ENCODE measurements at regions not wholly inside any gene's neighbourhood (a gene's known extent, or its start where the extent isn't known, plus 50 kb on each side); places are given as distances from the start of the nearest gene placed in this dataset.

DNA sequence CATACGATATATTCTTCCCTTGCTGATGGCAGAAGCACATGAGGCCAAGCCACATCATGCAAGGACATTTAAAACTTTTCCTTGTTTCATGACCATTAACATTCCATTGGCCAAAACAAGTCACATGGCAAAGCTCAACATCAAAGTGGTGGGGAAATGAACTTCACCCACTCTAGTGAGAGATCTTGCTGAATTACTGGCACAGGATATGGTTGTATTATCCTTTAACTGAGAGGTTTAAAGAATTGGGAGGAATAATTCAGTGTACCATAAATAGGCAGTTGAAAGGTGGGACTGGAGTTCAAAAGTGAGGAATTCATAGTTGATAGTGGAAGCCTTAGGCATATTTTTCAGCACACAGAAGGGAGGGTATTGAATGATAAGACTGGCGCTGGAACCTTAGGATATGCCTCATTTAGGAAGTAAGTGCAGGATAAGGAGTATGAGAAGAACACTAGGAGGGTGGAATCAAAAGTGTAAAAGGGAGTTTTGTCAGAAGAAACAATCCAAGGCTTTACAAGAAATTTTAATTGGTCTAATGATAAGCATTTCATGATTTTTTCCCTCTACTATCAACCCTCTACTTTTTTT is 398.8 kb downstream of the C12orf75 start:
- DNase-seq (ENCODE audit: low spot score) = no peak
- TF ChIP-seq, protein P1, sequence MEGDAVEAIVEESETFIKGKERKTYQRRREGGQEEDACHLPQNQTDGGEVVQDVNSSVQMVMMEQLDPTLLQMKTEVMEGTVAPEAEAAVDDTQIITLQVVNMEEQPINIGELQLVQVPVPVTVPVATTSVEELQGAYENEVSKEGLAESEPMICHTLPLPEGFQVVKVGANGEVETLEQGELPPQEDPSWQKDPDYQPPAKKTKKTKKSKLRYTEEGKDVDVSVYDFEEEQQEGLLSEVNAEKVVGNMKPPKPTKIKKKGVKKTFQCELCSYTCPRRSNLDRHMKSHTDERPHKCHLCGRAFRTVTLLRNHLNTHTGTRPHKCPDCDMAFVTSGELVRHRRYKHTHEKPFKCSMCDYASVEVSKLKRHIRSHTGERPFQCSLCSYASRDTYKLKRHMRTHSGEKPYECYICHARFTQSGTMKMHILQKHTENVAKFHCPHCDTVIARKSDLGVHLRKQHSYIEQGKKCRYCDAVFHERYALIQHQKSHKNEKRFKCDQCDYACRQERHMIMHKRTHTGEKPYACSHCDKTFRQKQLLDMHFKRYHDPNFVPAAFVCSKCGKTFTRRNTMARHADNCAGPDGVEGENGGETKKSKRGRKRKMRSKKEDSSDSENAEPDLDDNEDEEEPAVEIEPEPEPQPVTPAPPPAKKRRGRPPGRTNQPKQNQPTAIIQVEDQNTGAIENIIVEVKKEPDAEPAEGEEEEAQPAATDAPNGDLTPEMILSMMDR (IDR thresholded peaks at IDR 0.05; ENCODE audit: extremely low read depth, insufficient read depth, missing control alignments) = no peak
- in situ Hi-C loops (cut with MboI; ENCODE audit: low pct_unique_long_range_greater_than_20kb, low sequenced_read_pairs, unreplicated experiment) = no loop called here

DNA sequence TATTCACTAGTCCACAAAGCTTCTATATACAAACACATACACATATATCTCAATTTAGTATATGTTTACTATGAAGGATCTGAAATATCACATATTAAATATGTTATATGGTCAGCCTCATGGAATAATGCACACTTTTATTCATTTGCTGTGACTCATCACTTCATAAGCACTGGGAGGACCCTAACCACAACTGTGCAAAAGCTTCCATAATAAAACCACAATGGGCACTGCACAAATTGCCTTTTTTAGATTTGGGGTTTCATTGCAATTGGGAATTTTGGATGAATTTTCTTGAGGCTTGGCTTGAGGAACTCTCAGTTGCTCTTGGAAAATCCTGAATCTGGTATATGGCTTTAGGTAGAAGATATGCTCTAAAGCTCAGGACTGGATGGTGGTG is 399.4 kb downstream of the C12orf75 start:
- TF ChIP-seq, protein P1 (IDR thresholded peaks at IDR 0.05; ENCODE audit: extremely low read depth, insufficient read depth, missing control alignments) = no peak
- no peak for DNase-seq (ENCODE audit: low spot score)
- in situ Hi-C loops (cut with MboI; ENCODE audit: low pct_unique_long_range_greater_than_20kb, low sequenced_read_pairs, unreplicated experiment) = no loop called here

DNA sequence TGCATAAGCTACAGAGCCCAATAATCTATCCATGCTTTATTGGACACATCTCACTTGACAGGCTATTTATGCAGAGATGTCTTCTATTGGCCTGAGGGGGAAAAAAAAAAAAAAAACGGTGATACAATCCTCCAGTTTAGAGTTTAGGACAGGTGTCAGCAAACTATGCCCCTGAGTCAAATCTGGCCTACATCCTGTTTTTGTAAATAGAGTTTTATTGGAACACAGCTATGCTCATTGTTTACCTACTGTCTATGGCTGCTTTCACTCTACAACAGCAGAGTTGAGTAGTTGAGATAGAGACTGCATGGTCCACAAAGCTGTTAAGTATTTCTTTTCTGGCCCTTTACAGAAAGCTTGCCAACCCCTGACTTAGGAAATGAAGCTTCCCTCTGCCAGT is 403.1 kb downstream of the C12orf75 start:
- TF ChIP-seq, protein P1 (IDR thresholded peaks at IDR 0.05; ENCODE audit: extremely low read depth, insufficient read depth, missing control alignments) = no peak
- no peak for DNase-seq (ENCODE audit: low spot score)
- in situ Hi-C loops (cut with MboI; ENCODE audit: low pct_unique_long_range_greater_than_20kb, low sequenced_read_pairs, unreplicated experiment) = no loop called here

DNA sequence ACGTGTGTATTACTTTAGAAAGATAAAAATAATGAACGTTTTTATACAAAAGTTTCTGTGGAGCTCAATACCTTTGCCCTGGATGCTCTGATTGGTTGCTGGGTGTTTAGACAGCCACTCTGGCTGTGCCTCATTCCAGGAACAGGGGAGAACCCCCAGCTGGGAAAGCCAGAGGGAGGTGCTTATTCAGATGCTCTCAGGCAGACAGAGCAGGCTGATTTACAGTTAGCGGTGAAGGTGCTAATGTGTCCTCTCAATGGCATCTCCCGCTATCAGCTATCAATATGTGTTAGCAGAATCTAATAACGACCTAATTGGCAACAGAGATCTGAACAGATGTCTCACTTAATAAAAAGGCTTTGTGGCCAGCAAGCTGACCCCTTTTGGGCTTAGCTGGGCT is 402.3 kb downstream of the NUAK1 start:
- in situ Hi-C loops (cut with MboI; ENCODE audit: low pct_unique_long_range_greater_than_20kb, low sequenced_read_pairs, unreplicated experiment) = no loop called here
- TF ChIP-seq, protein P1 (IDR thresholded peaks at IDR 0.05; ENCODE audit: extremely low read depth, insufficient read depth, missing control alignments) = no peak
- no peak for DNase-seq (ENCODE audit: low spot score)

DNA sequence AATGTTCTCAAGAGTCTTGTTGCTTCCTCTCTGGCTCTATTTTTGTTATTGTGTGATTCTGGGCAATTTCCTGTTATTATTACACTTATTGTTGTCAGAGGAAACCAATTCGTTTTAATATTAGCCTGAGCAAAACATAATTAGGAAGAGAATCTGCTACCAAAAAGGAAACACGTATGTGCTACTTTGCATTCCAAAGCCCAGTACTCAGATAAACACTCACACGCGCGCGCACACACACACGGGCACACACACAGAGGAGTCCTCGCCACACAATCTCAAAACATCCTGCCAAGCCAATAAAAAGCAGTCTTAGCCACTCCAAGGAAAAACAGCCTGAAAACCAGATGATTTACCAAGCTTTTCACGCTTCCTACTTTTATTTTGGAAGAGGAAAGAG is 400.7 kb downstream of the NUAK1 start:
- TF ChIP-seq, protein P1 (IDR thresholded peaks at IDR 0.05; ENCODE audit: extremely low read depth, insufficient read depth, missing control alignments) = no peak
- DNase-seq (ENCODE audit: low spot score) = no peak
- in situ Hi-C loops (cut with MboI; ENCODE audit: low pct_unique_long_range_greater_than_20kb, low sequenced_read_pairs, unreplicated experiment) = no loop called here

DNA sequence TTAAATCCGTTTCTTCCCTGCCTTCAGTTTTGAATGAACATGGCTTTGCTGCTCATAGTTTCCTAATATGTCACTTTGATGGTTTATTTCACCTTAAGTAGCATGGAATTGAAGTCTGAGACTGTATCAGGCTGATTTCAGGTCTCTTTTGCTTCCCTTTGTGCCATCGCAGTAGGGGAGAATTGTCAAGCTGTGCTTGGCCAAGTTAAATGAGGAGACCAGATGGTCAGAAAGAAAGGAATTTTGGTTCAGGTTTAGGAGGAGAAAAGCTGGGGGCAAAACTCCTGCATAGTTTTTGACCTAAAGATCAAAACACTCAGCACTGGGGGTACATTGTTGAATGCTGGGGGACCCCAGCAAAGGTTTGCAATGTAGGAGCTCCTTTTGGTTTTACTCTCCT is 398.4 kb downstream of the NUAK1 start:
- in situ Hi-C loops (cut with MboI; ENCODE audit: low pct_unique_long_range_greater_than_20kb, low sequenced_read_pairs, unreplicated experiment) = no loop called here
- DNase-seq (ENCODE audit: low spot score) = no peak
- TF ChIP-seq, protein P1 (IDR thresholded peaks at IDR 0.05; ENCODE audit: extremely low read depth, insufficient read depth, missing control alignments) = no peak

All from GM13977 (cell line).